AG09319 (cell line): ENCODE measurements at regions not wholly inside any gene's neighbourhood (a gene's known extent, or its start where the extent isn't known, plus 50 kb on each side); places are given as distances from the start of the nearest gene placed in this dataset.

ENCODE experiments used
- DNase-seq: peaks from one replicate; pipeline ENCODE4 v3.0.0-alpha.2; 2010; ENCODE audit warnings: low read depth; ENCODE audit errors: extremely low read depth
- CTCF ChIP-seq: IDR thresholded peaks from 2 replicates; pipeline ENCODE4 v1.5.1; 2011; ENCODE audit warnings: low read depth, mild to moderate bottlenecking, inconsistent platforms, low read length, moderate library complexity

GRCh38 chr4:14096396-14096965 lies 469.0 kb upstream of the BOD1L1 start:
- TF ChIP-seq CTCF: no peak
- DNase-seq: no peak

- TF ChIP-seq CTCF: no peak
- DNase-seq: no peak
Measured at GRCh38 chr4:14100349-14100748, 472.8 kb upstream of the BOD1L1 start.

- no peak for TF ChIP-seq CTCF
- DNase-seq: no peak
Measured at GRCh38 chr4:14110407-14110806, 482.9 kb upstream of the BOD1L1 start.

GRCh38 chr4:14111730-14112181 lies 484.2 kb upstream of the BOD1L1 start:
- no peak for DNase-seq
- TF ChIP-seq CTCF: no peak

- TF ChIP-seq CTCF: no peak
- DNase-seq: no peak
Measured at GRCh38 chr4:14115106-14115505, 487.6 kb upstream of the BOD1L1 start.

GRCh38 chr4:14117575-14118238 lies 490.2 kb upstream of the BOD1L1 start:
- DNase-seq: no peak
- no peak for TF ChIP-seq CTCF

GRCh38 chr4:14124816-14125215 lies 497.3 kb upstream of the BOD1L1 start:
- DNase-seq: no peak
- no peak for TF ChIP-seq CTCF
